Erythroblast (primary cell): ENCODE measurements at regions not wholly inside any gene's neighbourhood (a gene's known extent, or its start where the extent isn't known, plus 50 kb on each side); places are given as distances from the start of the nearest gene placed in this dataset.

Experiments
- GATA1 ChIP-seq: IDR thresholded peaks from 2 replicates; pipeline ENCODE4 v1.6.1; 2011; ENCODE audit warnings: low read depth, mild to moderate bottlenecking, control low read depth, low read length, moderate library complexity
- POLR2A ChIP-seq: IDR thresholded peaks from 2 replicates; pipeline ENCODE4 v1.6.1; 2011; ENCODE audit warnings: mild to moderate bottlenecking, low read length

DNA sequence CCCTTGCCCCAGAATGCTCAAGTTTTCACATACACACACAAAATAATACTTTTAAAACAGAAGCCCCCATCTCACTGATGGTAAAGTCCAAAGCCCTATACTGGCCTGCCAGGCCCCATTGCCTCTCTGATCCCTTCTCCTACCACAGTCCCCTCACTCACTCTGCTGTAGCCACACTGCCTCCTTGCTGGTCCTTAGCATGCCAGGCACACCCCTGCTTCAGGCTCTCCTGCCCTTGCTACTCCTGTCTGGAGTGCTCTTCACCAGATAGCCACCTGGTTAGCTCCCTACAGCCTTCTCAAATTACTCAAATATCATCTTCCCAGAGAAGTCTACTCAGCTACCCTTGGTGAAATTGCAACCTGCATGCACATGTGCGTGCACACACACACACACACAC is 177.5 kb downstream of the C5orf15 start:
- TF ChIP-seq POLR2A (no peak), GATA1 (no peak)
